ACHN (cell line): ENCODE measurements at regions not wholly inside any gene's neighbourhood (a gene's known extent, or its start where the extent isn't known, plus 50 kb on each side); places are given as distances from the start of the nearest gene placed in this dataset.
"Not testable (repeated sequence)": the region's sequence is repeated elsewhere in the genome, so short reads cannot be mapped to it uniquely, and the experiment has no call there.

Experiments used
- DNase-seq: peaks from one replicate; pipeline ENCODE4 v3.0.0-alpha.2; 2015
- in situ Hi-C: cut with HindIII; loops from 2 replicates; pipeline ENCODE4 v1.10.0; 2017; ENCODE audit warnings: low sequenced_read_pairs, low pct_ligation_motif_present, low pct_unique_long_range_greater_than_20kb

GRCh38 chr6:4636191-4636880 lies 139.9 kb upstream of the CDYL start:
- no peak for DNase-seq
- in situ Hi-C loops = no loop called here

GRCh38 chr6:4635666-4636065 lies 140.5 kb upstream of the CDYL start:
- in situ Hi-C loops = no loop called here
- DNase-seq = no peak

GRCh38 chr6:4632421-4632820 lies 143.8 kb upstream of the CDYL start:
- DNase-seq = no peak
- in situ Hi-C loops = no loop called here

GRCh38 chr6:4629789-4630188 lies 146.4 kb upstream of the CDYL start:
- DNase-seq, in situ Hi-C loops: not testable (repeated sequence)

DNA sequence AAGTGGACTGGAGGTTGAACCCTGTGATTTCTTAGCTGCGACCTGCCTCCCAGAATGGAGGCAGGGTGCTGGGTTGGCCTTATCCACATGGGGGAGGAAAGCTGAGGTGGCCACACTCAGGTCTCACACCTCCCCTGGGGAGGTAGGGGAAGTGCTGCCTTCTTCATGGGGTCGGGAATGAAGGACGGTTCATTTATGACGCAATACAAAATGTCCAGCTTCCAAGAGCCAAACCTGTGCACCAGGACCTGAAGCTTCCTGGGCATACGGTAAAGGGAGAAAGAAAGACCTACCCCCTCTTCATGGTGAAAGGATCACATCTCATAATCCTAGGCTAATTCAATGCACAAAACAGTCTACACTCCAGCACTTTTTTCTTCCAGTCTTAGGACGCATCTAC lies 150.6 kb upstream of the CDYL start:
- DNase-seq = no peak
- in situ Hi-C loops = no loop called here

- in situ Hi-C loops = no loop called here
- DNase-seq = no peak
Observed at GRCh38 chr6:4624726-4625125, 151.5 kb upstream of the CDYL start.

GRCh38 chr6:4620284-4621151 lies 155.7 kb upstream of the CDYL start:
- in situ Hi-C loops = no loop called here
- DNase-seq = no peak

DNA sequence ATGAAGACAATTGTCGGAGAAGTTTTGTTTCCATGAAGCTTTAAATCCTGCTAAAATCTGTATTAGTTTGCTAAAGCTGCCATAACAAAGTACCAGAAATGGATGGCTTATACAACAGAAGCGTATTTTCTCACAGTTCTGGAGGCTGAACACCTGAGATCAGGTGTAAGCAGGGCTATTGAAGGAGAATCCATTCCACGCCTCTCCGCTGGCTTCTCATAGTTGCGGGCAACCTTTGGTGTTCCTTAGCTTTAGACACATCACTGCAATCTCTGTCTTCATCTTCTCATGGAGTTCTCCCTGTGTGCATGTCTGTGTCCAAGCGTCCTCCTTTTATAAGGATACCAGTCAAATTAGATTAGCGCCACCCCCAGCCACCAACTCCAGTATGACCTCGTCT lies 159.9 kb upstream of the CDYL start:
- in situ Hi-C loops = no loop called here
- no peak for DNase-seq

GRCh38 chr6:4615891-4616290 lies 160.3 kb upstream of the CDYL start:
- no peak for DNase-seq
- in situ Hi-C loops = no loop called here

- in situ Hi-C loops = no loop called here
- DNase-seq = no peak
Observed at GRCh38 chr6:4615231-4615630, 161.0 kb upstream of the CDYL start.

- no peak for DNase-seq
- in situ Hi-C loops = no loop called here
Observed at GRCh38 chr6:4614637-4615036, 161.6 kb upstream of the CDYL start.

DNA sequence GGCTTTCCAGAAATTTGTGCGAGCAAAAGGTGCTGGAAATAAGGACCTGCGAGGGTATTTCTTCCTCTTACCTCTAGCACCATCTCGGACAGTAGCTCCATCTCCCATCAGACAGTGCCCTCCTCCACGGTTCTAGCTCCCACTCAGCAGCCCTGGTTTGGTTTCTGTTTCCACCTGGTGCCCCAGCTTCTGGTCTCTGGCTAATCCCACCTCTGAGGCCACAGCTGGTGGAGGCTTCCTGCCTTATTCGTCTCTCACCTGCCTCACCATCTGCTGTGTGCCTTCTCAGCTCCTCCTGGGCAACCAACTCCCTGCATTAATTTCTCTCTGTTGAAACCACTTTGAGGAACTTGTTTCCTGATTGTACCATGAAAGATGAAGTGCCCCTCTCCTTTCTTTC lies 162.4 kb upstream of the CDYL start:
- no peak for DNase-seq
- in situ Hi-C loops = no loop called here

DNA sequence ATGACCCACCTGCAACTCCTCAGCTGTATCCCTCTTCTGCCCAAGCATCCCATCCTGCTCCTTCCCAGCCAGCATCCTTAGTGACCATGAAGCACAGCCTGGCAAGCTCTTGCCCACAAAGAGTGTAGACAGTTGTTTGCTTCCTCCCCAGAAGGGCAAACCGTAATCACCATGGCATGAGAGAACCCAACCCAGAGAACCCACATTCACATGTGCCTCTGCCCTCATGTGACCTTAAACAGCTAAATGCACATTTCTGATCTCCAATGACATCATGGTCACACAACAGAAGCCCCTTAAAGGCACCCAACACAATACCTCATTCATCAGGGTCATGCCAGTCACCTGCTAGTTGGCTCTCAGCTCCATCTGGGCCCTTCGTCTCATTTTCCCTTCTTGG lies 162.8 kb upstream of the CDYL start:
- in situ Hi-C loops = no loop called here
- DNase-seq = no peak

DNA sequence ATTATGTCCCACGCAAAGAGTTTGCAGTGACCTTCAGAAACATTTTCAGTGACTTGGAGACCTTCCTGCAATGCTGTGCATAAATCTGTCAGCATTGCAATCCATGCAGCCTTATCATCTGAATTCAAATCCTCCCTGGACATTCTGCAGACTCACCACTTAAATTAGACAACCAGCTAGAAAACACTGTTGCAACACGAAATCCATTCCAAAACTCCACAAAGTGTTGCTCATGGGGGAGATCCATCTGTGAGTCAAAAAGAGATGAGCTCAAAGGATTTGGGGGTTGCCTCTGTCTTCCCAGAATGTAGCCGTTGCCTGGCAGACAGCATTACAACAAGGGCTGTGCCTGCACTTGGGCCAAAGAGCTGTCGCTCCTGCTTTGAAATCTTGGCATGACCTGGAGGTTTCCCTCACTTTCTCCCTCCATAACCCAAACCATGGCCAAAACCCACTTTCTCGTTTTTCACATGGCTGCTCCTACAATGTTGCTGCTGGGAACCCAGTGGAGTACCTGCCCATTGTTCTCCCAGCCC lies 163.5 kb upstream of the CDYL start:
- in situ Hi-C loops = no loop called here
- no peak for DNase-seq

DNA sequence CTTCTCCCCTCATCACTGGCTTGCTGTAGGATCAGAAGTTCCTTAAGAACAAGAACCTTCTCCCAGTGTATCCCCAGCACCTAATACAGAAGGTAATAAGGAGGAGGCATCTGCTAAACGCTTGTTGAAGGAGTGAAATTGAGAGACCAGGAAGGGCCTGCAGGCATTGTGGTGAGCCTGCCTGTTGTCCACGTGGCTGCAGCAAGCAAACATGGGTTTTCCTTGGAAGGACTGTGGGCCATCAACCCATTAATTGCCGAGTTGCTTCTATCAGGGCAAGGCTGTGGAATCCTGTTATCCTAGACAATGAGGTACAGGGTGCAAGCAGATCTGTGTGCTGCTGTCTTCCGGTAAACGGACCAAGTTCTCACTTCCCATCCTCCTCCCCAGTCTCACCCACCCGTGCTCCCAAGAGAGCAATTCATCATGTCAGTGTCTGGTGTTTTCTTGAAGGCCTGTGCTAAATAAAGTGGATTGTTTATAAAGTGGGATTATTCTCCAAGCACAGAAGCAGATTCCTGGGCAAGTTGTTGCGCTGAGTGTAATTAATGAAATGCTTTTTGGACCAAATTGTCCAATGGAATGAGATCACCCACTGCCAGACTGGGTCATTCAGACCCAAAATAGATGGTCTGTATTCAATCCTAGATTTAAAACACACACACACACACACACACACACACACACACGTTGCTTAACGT lies 164.6 kb upstream of the CDYL start:
- DNase-seq = no peak
- in situ Hi-C loops = no loop called here

GRCh38 chr6:4610256-4610655 lies 165.9 kb upstream of the CDYL start:
- in situ Hi-C loops = no loop called here
- DNase-seq = no peak

DNA sequence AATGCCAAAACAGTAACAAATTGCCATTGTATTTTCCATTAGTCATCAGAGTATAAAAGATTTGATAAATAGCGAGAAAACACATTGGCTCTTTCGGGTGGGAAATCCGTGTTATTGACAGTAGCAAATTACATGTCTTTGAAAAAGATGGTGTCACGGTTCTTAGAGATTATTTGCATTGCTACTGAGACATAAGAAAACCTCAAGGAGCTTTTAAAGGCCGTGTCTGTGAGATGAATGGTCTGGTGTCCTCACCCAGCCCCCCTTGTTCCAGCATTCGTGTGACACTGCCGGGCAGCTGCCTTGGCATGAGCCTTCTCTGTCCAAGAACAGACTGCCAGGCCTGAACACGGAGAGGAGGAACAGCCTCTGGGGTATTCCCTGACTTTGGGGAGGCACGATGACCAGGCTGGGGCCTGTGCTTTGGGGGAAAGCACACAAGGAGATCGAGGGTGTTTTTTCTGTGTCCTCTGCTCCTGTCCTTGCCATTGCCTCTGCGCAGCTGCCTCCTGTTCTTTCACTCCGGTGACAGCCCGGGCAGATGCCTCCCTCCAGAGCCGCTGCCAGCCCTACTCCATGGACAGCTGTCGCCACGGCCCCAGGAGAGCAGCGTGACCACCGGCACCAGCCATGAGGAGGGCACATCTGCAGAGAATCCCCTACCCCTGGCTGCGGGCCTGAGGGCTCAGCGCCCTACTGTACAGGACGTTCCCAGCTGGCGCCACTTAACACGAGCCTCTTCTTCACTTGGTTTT lies 167.7 kb upstream of the CDYL start:
- in situ Hi-C loops = no loop called here
- DNase-seq = no peak

- in situ Hi-C loops = no loop called here
- DNase-seq = no peak
Observed at GRCh38 chr6:4607793-4608192, 168.4 kb upstream of the CDYL start.
